CD4-positive, alpha-beta T cell treated with Interleukin-1 beta for 1 hour (primary cell): ENCODE measurements at regions not wholly inside any gene's neighbourhood (a gene's known extent, or its start where the extent isn't known, plus 50 kb on each side); places are given as distances from the start of the nearest gene placed in this dataset.
"Not testable (repeated sequence)": the region's sequence is repeated elsewhere in the genome, so short reads cannot be mapped to it uniquely, and the experiment has no call there.

Source experiments
- DNase-seq, 2 donors: peaks; one replicate each; pipeline ENCODE4 v3.0.0-alpha.2; 2020 to 2022

DNA sequence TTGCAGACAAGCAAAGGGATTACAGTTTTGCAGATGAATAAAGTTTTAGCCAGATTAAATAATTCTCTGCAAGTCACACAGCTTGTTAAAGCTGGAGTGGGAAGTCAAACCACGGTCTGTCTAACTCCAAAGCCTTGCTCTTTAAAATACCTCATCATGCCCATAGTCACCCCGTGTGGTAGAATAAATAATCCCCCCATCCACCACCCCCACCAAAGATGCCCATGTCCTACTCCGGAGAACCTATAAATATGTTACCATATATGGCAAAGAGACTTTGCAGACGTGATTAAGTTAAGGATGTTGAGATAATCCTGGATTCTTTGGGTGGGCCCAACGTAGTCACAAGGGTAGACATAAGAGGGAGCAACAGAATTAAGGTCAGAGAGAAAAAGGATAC lies 118.7 kb downstream of the BEND2 start:
- no peak for DNase-seq

GRCh38 chrX:18101087-18101486 lies 119.6 kb downstream of the BEND2 start:
- DNase-seq = no peak

- no peak for DNase-seq
Observed at GRCh38 chrX:18099745-18100144, 120.9 kb downstream of the BEND2 start.

DNA sequence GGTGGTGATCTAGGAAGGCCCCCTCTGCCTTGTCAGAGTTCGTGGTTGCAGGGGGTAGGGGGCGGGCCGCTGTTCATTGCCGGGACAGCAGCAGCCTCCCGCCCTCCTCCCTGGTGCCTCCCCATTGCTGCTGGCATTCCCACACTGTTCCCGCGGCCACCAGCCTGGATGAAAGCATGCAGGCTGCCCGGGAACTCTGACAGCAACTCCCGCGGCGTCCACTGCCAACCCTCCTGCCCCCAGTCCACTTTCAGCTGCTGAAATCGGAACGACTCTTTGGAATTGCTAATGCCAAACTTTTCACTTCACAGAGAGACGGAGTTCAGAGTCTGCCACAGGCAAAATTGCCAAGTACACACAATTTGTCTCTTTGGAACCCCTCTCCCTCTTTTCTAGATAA lies 121.9 kb downstream of the BEND2 start:
- DNase-seq = no peak

- no peak for DNase-seq
Observed at GRCh38 chrX:18076434-18076833, 144.3 kb downstream of the BEND2 start.

- no peak for DNase-seq
Observed at GRCh38 chrX:18075603-18076002, 145.1 kb downstream of the BEND2 start.

DNA sequence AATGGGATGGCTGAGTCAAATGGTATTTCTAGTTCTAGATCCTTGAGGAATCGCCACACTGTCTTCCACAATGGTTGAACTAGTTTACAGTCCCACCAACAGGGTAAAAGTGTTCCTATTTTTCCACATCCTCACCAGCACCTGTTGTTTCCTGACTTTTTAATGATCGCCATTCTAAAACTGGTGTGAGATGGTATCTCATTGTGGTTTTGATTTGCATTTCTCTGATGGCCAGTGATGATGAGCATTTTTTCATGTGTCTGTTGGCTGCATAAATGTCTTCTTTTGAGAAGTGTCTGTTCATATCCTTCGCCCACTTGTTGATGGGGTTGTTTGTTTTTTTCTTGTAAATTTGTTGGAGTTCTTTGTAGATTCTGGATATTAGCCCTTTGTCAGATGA lies 152.6 kb downstream of the BEND2 start:
- DNase-seq = not testable (repeated sequence)

DNA sequence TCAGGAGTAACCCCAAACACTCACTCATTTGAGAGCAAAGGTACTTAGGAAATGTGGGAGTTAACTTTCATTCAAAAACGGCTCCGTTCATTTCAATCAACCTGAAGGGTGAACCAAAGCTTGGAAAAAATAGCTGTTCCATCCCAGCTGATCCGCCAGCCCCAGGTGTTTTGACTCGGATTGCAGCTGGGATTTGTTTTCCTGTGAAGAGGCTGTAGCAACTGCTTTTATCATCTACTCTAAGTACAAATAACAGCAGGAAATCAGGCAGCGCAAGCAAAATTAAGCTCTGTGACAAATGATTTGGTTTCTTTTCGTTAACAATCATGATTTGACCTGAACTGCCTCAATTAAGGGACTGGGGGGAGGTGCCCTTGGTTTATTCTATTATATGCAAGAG lies 154.7 kb downstream of the BEND2 start:
- no peak for DNase-seq

DNA sequence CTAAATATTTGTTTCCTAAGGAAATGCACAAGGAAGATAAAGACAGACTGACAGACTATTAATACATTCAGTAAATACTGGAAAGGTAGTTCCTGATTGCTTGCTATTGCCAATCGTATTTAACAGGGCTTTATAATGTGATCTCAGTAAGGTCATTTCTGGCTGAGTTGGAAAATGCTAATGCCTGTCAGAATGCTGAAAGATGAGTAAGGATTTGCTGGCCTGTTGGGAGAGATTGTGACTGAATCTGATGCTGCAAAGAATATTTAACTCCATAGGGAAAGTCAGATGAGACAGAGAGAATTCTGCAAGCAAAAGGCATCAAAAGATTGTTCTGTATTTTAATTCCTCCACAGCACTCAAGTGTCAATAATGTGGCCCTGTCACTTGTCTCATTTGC lies 169.0 kb downstream of the BEND2 start:
- no peak for DNase-seq

DNA sequence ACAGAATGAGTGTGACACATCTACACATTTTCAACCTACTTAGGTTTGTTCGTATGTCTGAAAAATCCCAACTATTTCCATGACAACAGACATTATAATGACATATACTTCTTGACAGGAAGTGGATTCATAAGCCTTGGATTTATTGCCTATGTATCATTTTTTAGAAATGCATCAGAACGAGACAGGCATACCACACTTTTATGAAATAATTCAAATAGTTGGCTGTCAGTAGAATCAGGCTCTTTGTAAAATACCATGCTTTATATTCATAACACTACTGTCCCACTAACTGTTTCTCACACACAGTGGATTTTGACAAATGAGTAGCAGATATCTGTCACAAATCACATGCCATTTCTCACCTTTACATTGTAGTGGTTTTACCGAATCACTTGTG lies 173.2 kb downstream of the BEND2 start:
- no peak for DNase-seq

GRCh38 chrX:18045436-18045835 lies 175.2 kb downstream of the BEND2 start:
- no peak for DNase-seq

GRCh38 chrX:18042776-18043175 lies 177.9 kb downstream of the BEND2 start:
- no peak for DNase-seq

DNA sequence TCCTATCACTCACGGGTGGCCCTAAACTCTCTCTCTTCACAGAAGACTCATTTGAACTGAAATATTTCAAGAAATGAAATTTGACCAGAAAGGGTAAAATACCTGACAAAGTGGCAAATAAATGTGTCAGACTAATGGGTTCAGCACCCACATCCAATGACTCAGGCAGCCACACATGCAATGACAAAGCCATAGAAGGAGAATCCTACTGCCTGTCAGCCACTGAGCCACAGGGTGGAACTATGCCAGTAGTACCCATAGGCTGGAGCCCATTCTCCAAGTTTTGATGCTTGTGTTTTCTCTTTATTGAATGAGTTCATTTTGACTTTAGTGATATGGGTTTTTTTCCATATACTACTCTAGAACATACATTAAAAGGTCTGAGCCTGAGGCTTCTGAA lies 179.0 kb downstream of the BEND2 start:
- no peak for DNase-seq

DNA sequence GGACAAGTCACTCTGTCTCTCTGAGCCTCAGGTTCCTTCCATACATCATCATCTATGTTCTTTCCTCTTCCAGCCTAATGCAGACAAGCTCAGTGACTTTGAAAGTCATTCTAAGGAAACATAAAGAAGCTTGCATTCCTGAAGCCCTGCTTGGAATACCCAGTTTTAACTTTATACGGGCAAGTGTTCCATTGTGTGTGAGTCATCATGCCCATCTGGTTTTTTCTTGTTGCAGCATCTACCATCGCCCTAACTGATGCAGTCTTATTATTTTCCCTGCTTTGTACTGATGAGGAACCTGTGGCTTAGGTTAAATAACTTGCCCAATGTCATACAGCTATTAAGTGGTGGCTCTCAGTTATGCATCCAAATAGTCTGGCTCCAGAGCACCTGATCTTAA lies 177.9 kb upstream of the RAI2 start:
- no peak for DNase-seq

DNA sequence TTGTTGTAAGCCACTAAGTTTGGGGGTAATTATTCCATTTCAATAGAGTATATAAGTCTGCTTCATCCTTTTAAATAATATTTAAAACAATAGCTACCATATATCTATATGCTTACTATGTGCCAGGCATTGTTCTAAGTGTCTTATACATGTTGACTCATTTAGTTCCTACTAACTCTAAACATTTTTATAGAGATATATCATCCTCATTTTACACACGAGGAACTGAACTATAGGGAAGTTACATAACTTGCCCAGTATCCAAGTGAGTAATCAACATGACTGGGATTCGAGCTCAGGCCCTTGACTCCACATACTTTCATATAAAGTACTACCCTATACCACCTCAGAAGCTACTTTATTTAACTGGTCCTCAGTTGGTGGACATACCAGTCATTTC lies 175.3 kb upstream of the RAI2 start:
- no peak for DNase-seq

DNA sequence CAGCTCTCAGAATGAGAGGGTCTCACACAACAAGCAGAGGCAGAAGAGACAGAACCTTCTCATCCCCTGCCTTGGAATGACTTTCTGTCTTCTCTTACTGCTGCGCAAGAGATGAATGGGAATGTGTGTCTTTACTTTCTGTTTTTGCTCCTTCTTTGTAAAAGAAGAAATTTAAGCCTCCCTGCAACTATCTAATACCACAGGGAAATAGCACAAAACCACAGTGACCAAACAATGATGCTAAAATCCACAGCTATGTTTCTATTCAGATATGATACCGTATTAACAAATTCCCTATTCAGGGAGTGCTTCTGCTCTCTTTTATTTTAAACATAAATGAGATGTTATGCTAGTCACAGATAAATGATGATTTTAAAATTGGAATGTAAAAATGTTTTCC lies 173.8 kb upstream of the RAI2 start:
- DNase-seq = no peak

DNA sequence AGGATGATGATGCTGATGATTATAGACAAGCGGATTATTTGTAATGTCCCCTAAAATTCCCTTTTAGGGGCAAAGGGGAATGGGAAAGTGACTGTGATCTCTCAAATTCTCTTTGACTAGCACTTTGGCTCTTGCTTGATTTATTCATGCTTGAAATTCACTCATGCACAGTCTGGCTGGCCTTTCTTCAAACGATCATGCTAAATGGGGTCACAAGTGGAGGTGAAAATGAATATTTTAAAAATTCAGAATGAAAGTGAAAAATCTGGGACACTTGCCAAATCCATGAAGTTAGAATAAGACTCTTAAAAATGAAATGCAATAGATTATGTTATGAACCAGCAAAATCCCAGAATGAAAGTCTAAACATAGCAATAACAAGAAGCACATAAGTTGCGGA lies 173.4 kb upstream of the RAI2 start:
- DNase-seq = no peak

GRCh38 chrX:18032486-18033221 lies 171.6 kb upstream of the RAI2 start:
- no peak for DNase-seq

DNA sequence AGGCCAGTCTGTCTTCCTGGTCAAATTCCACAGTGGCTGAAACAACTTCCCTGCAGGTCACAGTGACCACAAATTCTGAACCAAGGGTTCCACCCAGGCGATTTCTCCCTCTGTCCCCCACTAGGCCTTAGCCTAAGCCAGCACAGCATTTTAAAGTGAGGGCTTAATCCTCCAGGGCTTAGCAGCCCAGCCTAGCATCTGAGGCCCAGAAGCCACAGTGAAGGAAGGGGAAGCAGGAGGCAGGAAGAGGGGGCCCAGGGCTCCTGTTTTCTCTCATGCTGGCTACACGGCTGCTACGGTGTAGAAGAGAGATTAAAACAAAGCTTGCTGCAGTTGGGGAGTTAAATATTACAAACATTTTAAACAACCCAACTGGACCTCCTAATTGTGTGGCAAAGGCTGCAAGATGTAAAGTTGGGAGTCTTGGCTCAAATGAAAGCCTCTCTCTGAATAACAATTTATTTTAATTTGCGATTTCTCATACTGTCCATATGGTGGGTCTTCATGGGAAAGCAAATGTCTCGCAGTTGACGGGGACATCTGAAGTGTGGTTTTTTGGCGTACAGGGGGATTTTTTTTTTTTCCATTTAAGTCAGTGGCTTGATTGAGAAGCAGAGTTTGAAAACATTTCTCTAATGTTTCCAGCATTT lies 170.8 kb upstream of the RAI2 start:
- no peak for DNase-seq

- not testable (repeated sequence) for DNase-seq
Observed at GRCh38 chrX:18030656-18031055, 169.6 kb upstream of the RAI2 start.

DNA sequence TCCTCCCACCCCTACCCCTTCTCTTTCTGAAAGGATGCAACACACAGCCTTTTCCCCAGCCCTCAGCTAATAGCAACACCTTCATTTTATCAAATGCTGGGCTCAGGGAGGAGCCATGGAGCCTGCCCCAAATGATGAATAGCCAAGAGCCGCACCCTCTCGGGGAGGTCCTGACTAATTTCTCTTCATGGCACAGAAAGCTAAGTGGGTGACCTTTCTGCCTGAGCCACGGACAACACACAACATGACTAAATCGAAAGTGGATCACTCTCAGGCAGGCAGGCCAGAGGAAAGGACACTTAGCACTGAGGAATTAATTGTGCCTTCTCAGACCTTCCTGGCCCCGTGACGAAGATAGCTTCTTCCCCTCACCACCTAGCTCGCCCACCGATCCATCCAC lies 165.1 kb upstream of the RAI2 start:
- DNase-seq = no peak

DNA sequence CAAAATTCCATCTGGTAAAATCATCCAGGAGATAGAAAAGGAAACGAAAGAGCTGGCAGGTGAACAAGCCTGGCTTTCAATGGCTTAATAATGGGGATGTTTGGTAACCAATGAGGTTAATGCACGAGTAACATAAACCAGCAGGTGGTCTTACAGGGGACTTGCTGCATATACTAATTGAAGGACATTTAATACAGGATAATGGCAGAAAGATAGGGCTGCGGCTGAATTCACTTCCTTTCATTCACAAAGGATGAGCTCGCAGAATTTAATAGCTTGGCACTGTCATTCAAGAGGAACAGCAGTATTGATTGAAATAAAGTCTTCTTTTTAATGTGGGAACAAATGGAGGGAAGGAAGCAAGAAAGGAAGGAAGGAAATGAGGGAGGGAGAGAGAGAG lies 156.3 kb upstream of the RAI2 start:
- no peak for DNase-seq

DNA sequence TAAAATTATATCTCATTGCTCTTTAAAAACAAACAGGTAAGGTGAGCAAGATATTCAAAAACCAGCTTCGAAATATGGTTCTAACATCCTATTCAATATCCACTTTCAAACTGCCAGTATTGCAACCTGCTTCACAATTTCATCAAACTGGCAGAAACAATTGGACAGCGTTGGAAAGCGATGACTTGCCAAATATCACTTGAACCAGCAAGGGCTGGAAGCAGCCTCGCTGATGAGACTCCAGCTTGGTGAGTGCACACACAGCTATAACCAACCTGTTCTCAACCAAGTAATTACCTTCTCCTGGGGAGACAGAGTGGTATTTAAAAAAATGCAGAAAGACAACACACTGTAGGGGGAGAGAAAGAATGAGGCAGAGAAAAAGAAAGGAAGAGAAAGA lies 155.8 kb upstream of the RAI2 start:
- DNase-seq = no peak

- DNase-seq = no peak
Observed at GRCh38 chrX:18010253-18010652, 149.2 kb upstream of the RAI2 start.

DNA sequence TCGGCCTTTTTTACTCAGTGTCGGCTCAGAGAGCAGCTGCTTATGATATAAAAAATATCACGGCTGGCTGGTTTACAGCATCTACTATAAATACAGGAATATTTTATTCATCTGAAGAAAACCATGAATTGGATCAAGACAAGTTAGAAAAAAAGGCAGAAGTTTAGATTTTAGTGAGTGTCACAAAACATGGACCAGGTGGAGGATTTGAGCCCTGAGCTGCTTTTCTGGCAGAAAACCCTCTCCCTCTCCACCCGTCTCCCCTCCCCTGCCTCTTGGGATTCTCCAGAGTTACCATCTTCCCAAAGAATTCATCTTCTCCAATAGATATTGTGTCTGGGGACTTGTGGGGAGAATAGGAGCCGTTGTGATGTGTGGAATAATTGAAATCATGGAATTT lies 142.8 kb upstream of the RAI2 start:
- DNase-seq = no peak
